ENCODE measurements at regions not wholly inside any gene's neighbourhood (a gene's known extent, or its start where the extent isn't known, plus 50 kb on each side); places are given as distances from the start of the nearest gene placed in this dataset.
"Not testable (repeated sequence)": the region's sequence is repeated elsewhere in the genome, so short reads cannot be mapped to it uniquely, and the experiment has no call there.

GRCh38 chr1:187042538-187042937, 213.8 kb downstream of the PLA2G4A start:
- no peaks in the 10 kb centered on the region for H3K4me1 ChIP-seq
- H3K4me3 ChIP-seq, result no peak overlapping the region
- no peak for TF ChIP-seq ESRRA (IDR thresholded peaks at IDR 0.05; ENCODE audit: borderline replicate concordance, low read length)
- no peak for TF ChIP-seq RFX5 (IDR thresholded peaks at IDR 0.05)
- peak; percentile 69 for TF ChIP-seq MAFK (IDR thresholded peaks at IDR 0.05; ENCODE audit: partially characterized antibody)
- 0 out of 5 replicates have a peak, but pooled peaks have one; percentile 3 to 26 for TF ChIP-seq RAD21 (conservative IDR thresholded peaks at IDR 0.05 in 1 of 2, IDR thresholded peaks at IDR 0.05 in 1 of 2)
- 13% methylated on average over 1 of the region's 1 CpG for WGBS (ENCODE audit: missing lambda C conversion rate)
- no peak overlapping the region for H3K4me2 ChIP-seq
- ATAC-seq (no peak), FAIRE-seq (no peak), DNase-seq (ENCODE audit: low read depth in 1 of 2, low spot score in 1 of 2) (peak in 1 of 2 experiments; percentile 11)
- POLR2A ChIA-PET, result no interaction called here
- CTCF ChIA-PET, result interaction anchor here (0.6 kb wide), 2 partner anchors 246 to 975 kb away, joined by 3 read pairs; no protein-coding TSS in a partner anchor
- H3K27ac ChIP-seq, result no peak overlapping the region
- H3K9me3 ChIP-seq, result no peaks in the 10 kb centered on the region

GRCh38 chr1:187043433-187043832, 214.7 kb downstream of the PLA2G4A start:
- H3K9me3 ChIP-seq; FAIRE-seq; ATAC-seq; POLR2A ChIA-PET; H3K4me3 ChIP-seq; H3K4me1 ChIP-seq; H3K4me2 ChIP-seq; H3K27ac ChIP-seq; CTCF ChIA-PET; DNase-seq (ENCODE audit: low read depth in 1 of 2, low spot score in 1 of 2): not testable (repeated sequence)

GRCh38 chr1:187044411-187044810, 215.7 kb downstream of the PLA2G4A start:
- ATAC-seq (no peak), DNase-seq (ENCODE audit: low read depth in 1 of 2, low spot score in 1 of 2) (no peak), FAIRE-seq (no peak)
- CTCF ChIA-PET, result no interaction called here
- no peak for TF ChIP-seq PBX3 (IDR thresholded peaks at IDR 0.05)
- no peak for TF ChIP-seq MAFK (IDR thresholded peaks at IDR 0.05; ENCODE audit: partially characterized antibody)
- no peak for TF ChIP-seq HOXB5 (CRISPR knock-in tag; IDR thresholded peaks at IDR 0.05)
- no peak for TF ChIP-seq CBX8 (IDR thresholded peaks at IDR 0.05)
- TF ChIP-seq HOXB13 (CRISPR knock-in tag; IDR thresholded peaks at IDR 0.05; ENCODE audit: low read depth), result no peak
- TF ChIP-seq BCL3 (IDR thresholded peaks at IDR 0.05), result no peak
- no peak for TF ChIP-seq CTCF (IDR thresholded peaks at IDR 0.05)
- TF ChIP-seq FOSB (CRISPR knock-in tag; IDR thresholded peaks at IDR 0.05), result no peak
- no peak for TF ChIP-seq HEYL (CRISPR knock-in tag; IDR thresholded peaks at IDR 0.05)
- Histone ChIP-seq H3K4me2 (no peak overlapping the region), H3K9me3 (no peaks in the 10 kb centered on the region), H3K27ac (no peak overlapping the region), H3K4me1 (no peaks in the 10 kb centered on the region), H3K4me3 (no peak overlapping the region)
- POLR2A ChIA-PET, result no interaction called here

- DNase-seq (ENCODE audit: low read depth in 1 of 2, low spot score in 1 of 2) (no peak), ATAC-seq (no peak), FAIRE-seq (no peak)
- Histone ChIP-seq H3K4me1 (no peaks in the 10 kb centered on the region), H3K4me2 (no peak overlapping the region), H3K27ac (no peak overlapping the region), H3K4me3 (no peak overlapping the region), H3K9me3 (no peaks in the 10 kb centered on the region)
- TF ChIP-seq EP300 (IDR thresholded peaks at IDR 0.05) (no peak), GATA3 (IDR thresholded peaks at IDR 0.05; ENCODE audit: borderline replicate concordance) (no peak), KDM5A (IDR thresholded peaks at IDR 0.05) (no peak), ELK1 (IDR thresholded peaks at IDR 0.05; ENCODE audit: low read depth, low read length) (no peak), ZC3H11A (IDR thresholded peaks at IDR 0.05) (no peak), HEYL (CRISPR knock-in tag; IDR thresholded peaks at IDR 0.05) (no peak), TP53 (CRISPR knock-in tag; IDR thresholded peaks at IDR 0.05) (no peak), FOSL2 (IDR thresholded peaks at IDR 0.05) (no peak), FOSL2 (CRISPR knock-in tag; IDR thresholded peaks at IDR 0.05) (no peak), USF2 (IDR thresholded peaks at IDR 0.05) (no peak), JUNB (IDR thresholded peaks at IDR 0.05) (no peak), EHF (CRISPR knock-in tag; IDR thresholded peaks at IDR 0.05) (no peak), NPAS2 (CRISPR knock-in tag; IDR thresholded peaks at IDR 0.05; ENCODE audit: borderline replicate concordance) (no peak), ESRRA (IDR thresholded peaks at IDR 0.05; ENCODE audit: borderline replicate concordance, low read length) (no peak), MAZ (IDR thresholded peaks at IDR 0.05; ENCODE audit: borderline replicate concordance, low read depth, low read length) (no peak), JUN (IDR thresholded peaks at IDR 0.05) (no peak), HDAC2 (IDR thresholded peaks at IDR 0.05) (no peak)
- ChIA-PET POLR2A (no interaction called here), CTCF (no interaction called here)
- 66% methylated on average over 4 of the region's 4 CpGs for WGBS (ENCODE audit: missing lambda C conversion rate)
Observed at GRCh38 chr1:187045371-187045770, 216.6 kb downstream of the PLA2G4A start.

All from A549 (cell line).